Choroid plexus epithelial cell (primary cell): ENCODE measurements at regions not wholly inside any gene's neighbourhood (a gene's known extent, or its start where the extent isn't known, plus 50 kb on each side); places are given as distances from the start of the nearest gene placed in this dataset.

Experiments used
- DNase-seq: peaks from one replicate; pipeline ENCODE4 v3.0.0-alpha.2; 2010; ENCODE audit warnings: low read depth
- H3K4me3 ChIP-seq: 2 replicates; pipeline ENCODE4 v1.5.1; 2011; ENCODE audit warnings: low read depth, mild to moderate bottlenecking, control low read depth, low read length, moderate library complexity
- CTCF ChIP-seq: conservative IDR thresholded peaks from 2 replicates; pipeline ENCODE4 v1.5.1; 2011; ENCODE audit warnings: low read depth, mild to moderate bottlenecking, control low read depth, inconsistent platforms, low read length, moderate library complexity

- no peak overlapping the region for H3K4me3 ChIP-seq
- DNase-seq, result no peak
- TF ChIP-seq CTCF, result no peak
Measured at GRCh38 chr10:1920941-1921340, 183.6 kb upstream of the ADARB2 start.

- no peak overlapping the region for H3K4me3 ChIP-seq
Measured at GRCh38 chr10:1920127-1920526, 182.8 kb upstream of the ADARB2 start.

GRCh38 chr10:1911771-1912170, 174.4 kb upstream of the ADARB2 start:
- no peak overlapping the region for H3K4me3 ChIP-seq
- no peak for TF ChIP-seq CTCF
- DNase-seq, result no peak

More at GRCh38 chr10:1920127-1920526, 182.8 kb upstream of the ADARB2 start:
- DNase-seq, result no peak
- no peak for TF ChIP-seq CTCF

GRCh38 chr10:1903982-1904381, 166.7 kb upstream of the ADARB2 start:
- TF ChIP-seq CTCF, result no peak
- no peak for DNase-seq
- no peak overlapping the region for H3K4me3 ChIP-seq

GRCh38 chr10:1896153-1896552, 158.8 kb upstream of the ADARB2 start:
- TF ChIP-seq CTCF, result no peak
- no peak overlapping the region for H3K4me3 ChIP-seq
- DNase-seq, result no peak

GRCh38 chr10:1895691-1896090, 158.4 kb upstream of the ADARB2 start:
- DNase-seq, result no peak
- no peak overlapping the region for H3K4me3 ChIP-seq
- TF ChIP-seq CTCF, result no peak

GRCh38 chr10:1894912-1895311, 157.6 kb upstream of the ADARB2 start:
- no peak for TF ChIP-seq CTCF
- no peak for DNase-seq

More at GRCh38 chr10:1894912-1895311, 157.6 kb upstream of the ADARB2 start:
- no peak overlapping the region for H3K4me3 ChIP-seq
